ENCODE measurements at regions not wholly inside any gene's neighbourhood (a gene's known extent, or its start where the extent isn't known, plus 50 kb on each side); places are given as distances from the start of the nearest gene placed in this dataset.
"Not testable (repeated sequence)": the region's sequence is repeated elsewhere in the genome, so short reads cannot be mapped to it uniquely, and the experiment has no call there.

GRCh38 chr11:80986421-80987074, 1545.7 kb upstream of the TENM4 start:
- DNase-seq, result no peak

DNA sequence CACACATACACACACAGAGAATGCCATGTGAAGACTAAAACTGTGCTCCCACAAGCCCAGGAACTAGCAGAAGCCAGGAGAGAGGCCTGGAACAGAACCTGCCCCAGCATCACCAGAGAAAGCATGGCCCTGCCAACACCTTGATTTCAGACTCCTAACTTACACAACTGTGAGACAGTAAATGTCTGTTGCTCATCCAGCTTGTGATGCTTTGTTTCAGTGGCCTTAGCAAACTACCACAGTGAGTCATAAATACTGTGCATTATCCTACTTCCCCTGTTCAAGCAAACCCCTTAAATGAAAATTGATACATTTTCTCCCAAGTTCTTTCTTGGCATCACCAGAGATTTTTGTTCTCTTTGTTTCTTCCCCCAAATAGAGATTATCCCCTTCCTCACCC, 1539.4 kb upstream of the TENM4 start:
- peak; percentile 24 for DNase-seq

DNA sequence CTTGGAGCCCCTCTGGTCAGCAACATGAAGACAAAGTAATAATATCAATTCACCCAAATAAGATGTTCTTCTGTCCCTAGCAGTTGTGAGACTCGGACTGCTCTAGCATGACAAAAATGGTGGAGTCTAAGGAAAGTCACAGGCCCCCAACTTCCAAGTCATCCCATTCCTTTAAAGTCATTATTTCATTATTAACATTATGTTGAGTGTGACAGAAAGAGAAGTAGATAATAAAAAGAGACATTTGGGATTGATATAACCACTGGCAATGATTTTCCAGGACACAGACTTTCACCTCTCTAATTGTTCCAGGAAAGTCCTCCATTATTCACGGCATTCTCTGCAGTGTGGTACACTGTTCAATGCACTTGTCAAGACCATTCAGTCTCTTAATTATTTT, 1533.0 kb upstream of the TENM4 start:
- DNase-seq, result no peak

GRCh38 chr11:80970037-80970436, 1529.2 kb upstream of the TENM4 start:
- DNase-seq, result no peak

DNA sequence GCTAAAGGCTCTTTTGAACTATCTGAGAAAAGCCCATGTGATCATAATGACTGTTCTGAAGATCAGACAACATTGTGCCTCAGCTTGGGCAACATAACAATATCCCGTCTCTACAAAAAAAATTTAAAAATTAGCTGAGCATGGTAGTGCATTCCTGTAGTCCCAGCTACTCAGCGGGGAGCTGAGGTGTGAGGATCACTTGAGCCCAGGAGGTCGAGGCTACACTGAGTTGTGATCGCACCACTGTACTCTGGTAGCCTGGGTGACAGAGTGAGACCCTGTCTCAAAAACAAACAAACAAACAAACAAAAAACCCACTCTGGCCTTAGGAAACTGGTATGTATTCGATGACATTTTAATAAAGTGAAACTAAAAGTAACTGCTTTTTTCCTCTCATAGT, 1526.8 kb upstream of the TENM4 start:
- no peak for DNase-seq

DNA sequence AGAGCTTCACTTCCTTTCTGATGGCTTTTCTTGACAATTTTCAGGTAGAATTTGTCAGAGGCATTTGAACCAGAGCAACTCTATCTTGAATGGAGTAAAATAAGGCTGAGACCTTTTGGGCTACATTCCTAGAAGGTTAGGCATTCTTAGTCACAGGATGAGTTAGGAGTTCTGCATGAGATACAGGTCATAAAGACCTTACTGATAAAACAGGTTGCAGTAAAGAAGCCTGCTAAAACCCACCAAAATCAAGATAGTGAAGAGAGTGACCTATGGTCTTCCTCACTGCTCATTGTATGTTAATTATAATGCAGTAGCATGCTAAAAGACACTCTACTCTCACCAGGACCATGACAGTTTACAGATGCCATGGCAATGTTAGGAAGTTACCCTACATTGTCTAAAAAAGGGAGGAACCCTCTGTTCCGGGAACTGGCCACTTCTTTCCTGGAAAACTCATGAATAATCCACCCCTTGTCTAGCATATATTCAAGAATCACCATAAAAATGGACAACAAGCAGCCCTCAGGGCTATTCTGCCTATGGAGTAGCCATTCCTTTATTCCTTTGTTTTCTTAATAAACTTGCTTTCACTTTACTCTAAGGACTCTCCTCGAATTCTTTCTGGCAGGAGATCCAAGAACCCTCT, 1519.7 kb upstream of the TENM4 start:
- no peak for DNase-seq

GRCh38 chr11:80959751-80960150, 1518.9 kb upstream of the TENM4 start:
- DNase-seq, result no peak

GRCh38 chr11:80958987-80959386, 1518.2 kb upstream of the TENM4 start:
- DNase-seq, result no peak

- peak; percentile 11 for DNase-seq
These were observed 1517.5 kb upstream of the TENM4 start for GRCh38 chr11:80958361-80958760.

GRCh38 chr11:80955588-80955987, 1514.8 kb upstream of the TENM4 start:
- no peak for DNase-seq

DNA sequence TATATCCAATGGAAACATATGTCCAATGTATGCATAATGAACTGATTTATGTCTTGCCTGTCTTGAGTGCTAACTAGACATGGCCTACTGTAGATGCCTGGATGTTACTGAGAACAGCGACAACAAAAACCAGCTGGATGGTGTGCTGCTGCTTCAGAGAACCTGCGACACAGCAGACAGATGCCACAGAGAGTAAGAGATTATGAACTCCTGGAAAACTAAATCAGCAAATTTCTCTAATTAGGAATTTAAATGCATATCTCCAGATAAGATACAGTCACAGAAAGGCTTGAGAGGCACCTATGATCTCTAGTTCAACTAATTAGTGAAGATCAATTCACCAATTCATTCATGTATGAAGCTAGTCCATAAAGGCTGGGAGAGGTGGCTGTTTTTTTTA, 1508.0 kb upstream of the TENM4 start:
- no peak for DNase-seq

DNA sequence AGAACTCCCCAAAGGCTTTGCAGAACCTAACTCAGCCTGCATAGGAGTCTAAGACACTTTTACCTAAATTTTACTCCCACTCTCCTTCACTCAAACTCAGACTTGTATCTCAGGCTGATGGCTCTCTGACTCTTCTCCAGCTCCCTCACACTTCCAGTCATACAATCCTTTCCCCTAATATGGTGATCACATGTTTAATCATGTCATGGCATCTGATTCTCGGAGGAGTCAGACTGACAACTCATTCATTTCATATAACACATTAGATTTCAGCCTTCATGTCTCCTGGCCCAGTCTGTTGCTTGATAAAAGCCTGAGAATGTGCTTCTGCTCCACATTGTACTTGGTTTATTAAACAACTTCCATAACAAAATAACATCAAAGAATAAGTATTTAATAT, 1503.9 kb upstream of the TENM4 start:
- DNase-seq, result no peak

GRCh38 chr11:80943226-80943625, 1502.4 kb upstream of the TENM4 start:
- DNase-seq, result no peak

GRCh38 chr11:80937842-80938241, 1497.0 kb upstream of the TENM4 start:
- no peak for DNase-seq

- no peak for DNase-seq
These were observed 1489.2 kb upstream of the TENM4 start for GRCh38 chr11:80930038-80930437.

- no peak for DNase-seq
These were observed 1488.4 kb upstream of the TENM4 start for GRCh38 chr11:80929031-80929805.

DNA sequence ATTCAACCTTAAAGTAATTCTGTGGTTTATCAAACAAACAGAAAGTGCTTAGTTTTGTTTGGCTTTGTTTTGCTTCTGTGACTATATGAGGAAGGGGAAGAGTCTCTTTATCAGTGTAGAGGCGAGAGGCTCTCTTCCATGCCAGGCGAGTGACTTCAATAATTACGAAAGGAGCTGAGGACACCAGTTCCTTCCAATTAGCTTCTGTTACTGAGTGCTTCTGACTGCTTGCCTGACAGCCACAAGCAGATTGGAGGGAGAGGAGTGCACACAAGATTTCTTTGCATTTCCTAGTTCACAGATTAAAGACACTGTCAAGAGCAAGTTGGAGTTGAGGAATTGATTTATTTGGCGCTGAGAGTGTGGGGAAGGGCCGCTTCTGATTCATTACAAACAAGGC, 1484.5 kb upstream of the TENM4 start:
- DNase-seq, result no peak

DNA sequence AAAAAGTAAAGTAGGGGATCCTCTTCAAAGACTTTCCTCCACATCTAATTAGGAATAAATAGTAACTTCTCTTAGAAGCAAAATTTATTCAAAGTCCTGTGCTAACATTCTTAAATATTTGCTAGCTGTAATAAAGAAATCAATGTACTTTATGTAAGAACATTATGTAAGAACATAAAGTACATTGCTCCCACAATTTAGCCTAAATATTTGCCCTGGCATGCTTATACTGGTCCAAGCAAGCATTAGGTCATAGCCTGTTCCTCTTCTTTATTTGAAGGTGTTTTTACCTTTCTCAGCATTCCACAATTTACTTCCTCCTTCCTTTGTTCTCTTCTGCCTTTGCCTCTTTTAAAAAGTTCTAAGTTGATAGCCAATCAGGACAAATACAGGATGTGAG, 1480.5 kb upstream of the TENM4 start:
- not testable (repeated sequence) for DNase-seq

- DNase-seq, result no peak
These were observed 1475.5 kb upstream of the TENM4 start for GRCh38 chr11:80916173-80916798.

GRCh38 chr11:80914311-80914710, 1473.5 kb upstream of the TENM4 start:
- DNase-seq, result no peak

GRCh38 chr11:80911666-80912065, 1470.8 kb upstream of the TENM4 start:
- no peak for DNase-seq

GRCh38 chr11:80900265-80900664, 1459.4 kb upstream of the TENM4 start:
- DNase-seq, result no peak

GRCh38 chr11:80899381-80899780, 1458.6 kb upstream of the TENM4 start:
- DNase-seq, result no peak

- DNase-seq, result no peak
These were observed 1458.1 kb upstream of the TENM4 start for GRCh38 chr11:80898910-80899309.
